DOHH2 (cell line): ENCODE measurements at regions not wholly inside any gene's neighbourhood (a gene's known extent, or its start where the extent isn't known, plus 50 kb on each side); places are given as distances from the start of the nearest gene placed in this dataset.

Experiments used
- H3F3A ChIP-seq: fragments of 200-600 bp; sonication (generic), shearing (Covaris generic); 2 replicates; pipeline ENCODE4 v1.6.0; 2016; ENCODE audit warnings: antibody characterized with exemption, mild to moderate bottlenecking; ENCODE audit not compliant: control insufficient read depth, insufficient read depth
- H3K27ac ChIP-seq: fragments of 200-600 bp; sonication (generic); 2 replicates; pipeline ENCODE4 v1.5.1; 2014; ENCODE audit warnings: low read depth, mild to moderate bottlenecking, low read length, moderate library complexity
- H3K27me3 ChIP-seq: fragments of 200-600 bp; sonication (generic); 2 replicates; pipeline ENCODE4 v1.6.1; 2014; ENCODE audit warnings: mild to moderate bottlenecking, low read length, mixed read lengths; ENCODE audit not compliant: control insufficient read depth
- H3K36me3 ChIP-seq: fragments of 200-600 bp; sonication (generic); 2 replicates; pipeline ENCODE4 v1.6.1; 2014; ENCODE audit warnings: mild to moderate bottlenecking, low read length, moderate library complexity, mixed read lengths; ENCODE audit not compliant: control insufficient read depth
- H3K4me1 ChIP-seq: fragments of 200-600 bp; sonication (generic); 2 replicates; pipeline ENCODE4 v1.6.1; 2014; ENCODE audit warnings: mild to moderate bottlenecking, low read length, mixed read lengths; ENCODE audit not compliant: control insufficient read depth
- H3K4me2 ChIP-seq: fragments of 200-600 bp; sonication (generic); 2 replicates; pipeline ENCODE4 v1.6.0; 2014; ENCODE audit warnings: mild to moderate bottlenecking, low read length, moderate library complexity
- H3K4me3 ChIP-seq: fragments of 200-600 bp; sonication (generic); 2 replicates; pipeline ENCODE4 v1.5.1; 2014; ENCODE audit warnings: mild to moderate bottlenecking, low read length, mixed read lengths
- H3K79me2 ChIP-seq: fragments of 200-600 bp; sonication (generic); 2 replicates; pipeline ENCODE4 v1.6.1; 2014; ENCODE audit warnings: mild to moderate bottlenecking, low read length, mixed read lengths; ENCODE audit not compliant: control insufficient read depth
- H3K9me2 ChIP-seq: fragments of 200-600 bp; sonication (generic); replicated peaks from 2 replicates; pipeline ENCODE4 v1.6.1; 2014; ENCODE audit warnings: mild to moderate bottlenecking, low read length, mixed read lengths; ENCODE audit not compliant: control insufficient read depth
- H3K9me3 ChIP-seq: fragments of 200-600 bp; sonication (generic); 2 replicates; pipeline ENCODE4 v1.6.1; 2014; ENCODE audit warnings: antibody characterized with exemption, low read length, mixed read lengths; ENCODE audit not compliant: control insufficient read depth, insufficient read depth
- H4K20me1 ChIP-seq: fragments of 200-600 bp; sonication (generic); 2 replicates; pipeline ENCODE4 v1.6.0; 2014; ENCODE audit warnings: low read depth, mild to moderate bottlenecking, antibody characterized with exemption, low read length, moderate library complexity; ENCODE audit not compliant: control insufficient read depth, insufficient read depth
- CTCF ChIP-seq: fragments of 200-600 bp; sonication (generic); IDR thresholded peaks from one replicate; pipeline ENCODE4 v1.5.1; 2014; ENCODE audit warnings: antibody characterized with exemption, mild to moderate bottlenecking, low read depth, low read length; ENCODE audit not compliant: poor library complexity, severe bottlenecking
- EZH2phosphoT487 ChIP-seq: fragments of 200-600 bp; sonication (generic); IDR thresholded peaks from 2 replicates; pipeline ENCODE4 v1.6.1; 2017; ENCODE audit warnings: borderline replicate concordance, mild to moderate bottlenecking, antibody characterized with exemption, low read length, moderate library complexity, mixed read lengths

GRCh38 chr13:29961036-29961670, 110.7 kb upstream of the UBL3 start:
- no peaks in the 10 kb centered on the region for H4K20me1 ChIP-seq
- no peaks in the 10 kb centered on the region for H3K79me2 ChIP-seq
- no peak for TF ChIP-seq CTCF
- no peak for TF ChIP-seq EZH2phosphoT487
- no peak overlapping the region for H3K4me3 ChIP-seq
- H3K9me3 ChIP-seq = no peaks in the 10 kb centered on the region
- no peaks in the 10 kb centered on the region for H3F3A ChIP-seq
- no peaks in the 10 kb centered on the region for H3K9me2 ChIP-seq
- no peaks in the 10 kb centered on the region for H3K36me3 ChIP-seq
- H3K4me1 ChIP-seq = no peaks in the 10 kb centered on the region
- no peak overlapping the region for H3K27ac ChIP-seq
- H3K27me3 ChIP-seq = peaks cover 10% of the 10 kb centered on the region
- H3K4me2 ChIP-seq = no peak overlapping the region

DNA sequence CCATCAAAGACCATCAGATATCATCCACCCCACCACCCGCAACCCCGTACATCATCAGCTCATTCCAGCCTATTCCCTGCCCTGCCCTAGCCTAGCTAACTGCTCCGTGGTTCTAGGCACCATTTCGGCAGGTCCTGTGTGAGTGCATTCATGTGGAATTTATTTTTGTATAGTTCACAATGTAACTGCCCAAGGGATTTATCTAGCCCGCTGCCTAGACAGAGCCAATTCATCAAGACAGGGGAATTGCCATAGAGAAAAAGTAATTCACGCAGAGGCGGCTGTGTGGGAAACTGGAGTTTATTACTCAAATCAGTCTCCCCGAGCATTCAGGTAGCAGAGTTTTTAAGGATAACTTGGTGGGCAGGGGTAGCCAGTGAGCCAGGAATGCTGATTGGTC, 109.2 kb upstream of the UBL3 start:
- no peak for TF ChIP-seq CTCF
- no peak for TF ChIP-seq EZH2phosphoT487
- Histone ChIP-seq H3K79me2 (no peaks in the 10 kb centered on the region), H3K36me3 (no peaks in the 10 kb centered on the region), H3K4me2 (no peak overlapping the region), H4K20me1 (no peaks in the 10 kb centered on the region), H3K9me3 (no peaks in the 10 kb centered on the region), H3K27ac (no peak overlapping the region), H3K4me1 (no peaks in the 10 kb centered on the region), H3F3A (no peaks in the 10 kb centered on the region), H3K27me3 (peaks cover 10% of the 10 kb centered on the region), H3K9me2 (no peaks in the 10 kb centered on the region), H3K4me3 (no peak overlapping the region)

DNA sequence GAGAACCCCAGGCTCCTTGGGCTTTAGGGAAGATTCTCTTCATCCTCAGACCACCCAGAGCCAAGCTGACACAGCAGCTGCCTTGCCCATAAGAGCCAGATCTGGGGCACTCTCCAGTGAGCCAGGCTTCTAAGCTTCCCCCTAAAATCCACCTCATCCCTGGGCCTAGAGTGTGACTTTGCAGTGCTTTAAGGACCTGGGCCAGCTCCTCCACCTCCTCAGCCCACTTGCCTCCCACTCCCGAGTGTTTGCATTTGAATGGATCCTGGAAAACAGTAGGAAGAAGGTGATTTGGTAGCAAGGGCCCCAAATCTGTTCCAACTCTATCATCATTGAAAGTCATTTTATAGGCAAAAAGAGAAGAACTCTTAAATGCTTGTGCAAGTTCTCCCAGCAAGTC, 108.7 kb upstream of the UBL3 start:
- Histone ChIP-seq H3K9me2 (no peaks in the 10 kb centered on the region), H3K36me3 (no peaks in the 10 kb centered on the region), H3K79me2 (no peaks in the 10 kb centered on the region), H3F3A (no peaks in the 10 kb centered on the region), H3K4me3 (no peak overlapping the region), H4K20me1 (no peaks in the 10 kb centered on the region), H3K4me2 (no peak overlapping the region), H3K27ac (no peak overlapping the region), H3K27me3 (peaks cover 10% of the 10 kb centered on the region), H3K4me1 (no peaks in the 10 kb centered on the region), H3K9me3 (no peaks in the 10 kb centered on the region)
- TF ChIP-seq EZH2phosphoT487 (no peak), CTCF (no peak)
